ENCODE measurements at regions not wholly inside any gene's neighbourhood (a gene's known extent, or its start where the extent isn't known, plus 50 kb on each side); places are given as distances from the start of the nearest gene placed in this dataset.

DNA sequence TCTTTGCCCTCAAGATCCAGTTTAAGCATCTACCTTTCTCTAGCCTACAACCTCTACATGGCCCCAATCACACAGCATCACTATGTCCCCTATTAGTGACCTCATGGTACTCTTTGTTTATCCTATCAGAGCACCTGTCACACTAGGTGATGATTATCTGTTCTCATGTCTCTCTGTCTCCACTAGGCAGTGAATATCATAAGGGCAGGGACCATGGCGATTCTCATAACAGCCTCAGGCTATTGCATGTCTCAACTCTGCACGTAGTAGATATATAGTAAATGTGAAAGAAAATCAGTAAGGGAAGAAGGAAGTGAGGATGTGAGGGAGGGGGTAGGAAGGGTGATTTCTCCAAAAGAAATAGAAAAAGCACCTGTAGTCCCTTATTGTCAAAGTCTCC lies 311.0 kb downstream of the NSG2 start:
- H3K4me1 ChIP-seq (ENCODE audit: insufficient read depth, low read length, poor library complexity, severe bottlenecking) = no peaks in the 10 kb centered on the region
- H3K36me3 ChIP-seq (ENCODE audit: insufficient read depth, low read length) = no peaks in the 10 kb centered on the region
- DNase-seq (ENCODE audit: low spot score) = no peak
- intact Hi-C loops (cut with micrococcal nuclease; ENCODE audit: unreplicated experiment) = no loop called here
- H3K9me3 ChIP-seq (ENCODE audit: low read length) = no peaks in the 10 kb centered on the region
- ChIA-PET CTCF (ENCODE audit: unreplicated experiment) (no interaction called here), POLR2A (interaction anchor here (0.6 kb wide), 1 partner anchor 1841 kb away, joined by 3 read pairs; no protein-coding TSS in a partner anchor)
- no peaks in the 10 kb centered on the region for H3K9me2 ChIP-seq (ENCODE audit: insufficient read depth, low read length)
- H2AFZ ChIP-seq (ENCODE audit: low read length) = no peak overlapping the region
- BruUV-seq (replicated peaks) = no TSS peak
- no peaks in the 10 kb centered on the region for H3K79me2 ChIP-seq (ENCODE audit: insufficient read depth, low read depth, low read length)
- no peaks in the 10 kb centered on the region for H4K20me1 ChIP-seq (ENCODE audit: insufficient read depth, low read length)
- H3K4me3 ChIP-seq (ENCODE audit: low read depth, low read length, poor library complexity, severe bottlenecking) = no peak overlapping the region
- TF ChIP-seq, protein P1, sequence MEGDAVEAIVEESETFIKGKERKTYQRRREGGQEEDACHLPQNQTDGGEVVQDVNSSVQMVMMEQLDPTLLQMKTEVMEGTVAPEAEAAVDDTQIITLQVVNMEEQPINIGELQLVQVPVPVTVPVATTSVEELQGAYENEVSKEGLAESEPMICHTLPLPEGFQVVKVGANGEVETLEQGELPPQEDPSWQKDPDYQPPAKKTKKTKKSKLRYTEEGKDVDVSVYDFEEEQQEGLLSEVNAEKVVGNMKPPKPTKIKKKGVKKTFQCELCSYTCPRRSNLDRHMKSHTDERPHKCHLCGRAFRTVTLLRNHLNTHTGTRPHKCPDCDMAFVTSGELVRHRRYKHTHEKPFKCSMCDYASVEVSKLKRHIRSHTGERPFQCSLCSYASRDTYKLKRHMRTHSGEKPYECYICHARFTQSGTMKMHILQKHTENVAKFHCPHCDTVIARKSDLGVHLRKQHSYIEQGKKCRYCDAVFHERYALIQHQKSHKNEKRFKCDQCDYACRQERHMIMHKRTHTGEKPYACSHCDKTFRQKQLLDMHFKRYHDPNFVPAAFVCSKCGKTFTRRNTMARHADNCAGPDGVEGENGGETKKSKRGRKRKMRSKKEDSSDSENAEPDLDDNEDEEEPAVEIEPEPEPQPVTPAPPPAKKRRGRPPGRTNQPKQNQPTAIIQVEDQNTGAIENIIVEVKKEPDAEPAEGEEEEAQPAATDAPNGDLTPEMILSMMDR (conservative IDR thresholded peaks at IDR 0.05; ENCODE audit: low read length) = no peak
- TF ChIP-seq EZH2phosphoT487 (IDR thresholded peaks at IDR 0.05; ENCODE audit: borderline replicate concordance, low read depth, low read length) = no peak
- H3K4me2 ChIP-seq (ENCODE audit: low read length) = no peak overlapping the region
- H3K27ac ChIP-seq (ENCODE audit: low read depth, low read length, poor library complexity, severe bottlenecking) = no peak overlapping the region

DNA sequence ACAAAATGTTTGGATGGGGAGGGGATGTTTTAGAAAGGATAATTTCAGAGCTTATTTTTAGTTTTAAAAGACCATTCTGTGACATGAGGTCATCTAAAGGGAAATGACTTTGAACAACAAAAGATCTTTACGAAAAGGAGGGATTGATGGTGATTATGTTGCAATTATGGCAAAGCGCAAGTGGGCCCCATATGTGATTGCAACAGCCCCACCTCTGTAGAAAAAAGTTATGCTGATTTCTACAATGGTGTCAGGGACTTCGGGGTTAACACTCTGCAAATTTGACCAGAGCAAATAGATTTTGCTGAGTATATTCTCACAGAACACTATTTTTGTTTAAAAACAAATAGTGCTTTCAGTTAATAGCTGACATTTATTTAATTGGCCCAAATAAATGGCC lies 312.8 kb downstream of the NSG2 start:
- Histone ChIP-seq H3K9me2 (ENCODE audit: insufficient read depth, low read length) (no peaks in the 10 kb centered on the region), H3K36me3 (ENCODE audit: insufficient read depth, low read length) (no peaks in the 10 kb centered on the region), H3K4me1 (ENCODE audit: insufficient read depth, low read length, poor library complexity, severe bottlenecking) (no peaks in the 10 kb centered on the region), H2AFZ (ENCODE audit: low read length) (no peak overlapping the region), H3K4me3 (ENCODE audit: low read depth, low read length, poor library complexity, severe bottlenecking) (no peak overlapping the region), H3K9me3 (ENCODE audit: low read length) (peaks cover 6% of the 10 kb centered on the region; the same call in 1 of the 2 replicates), H3K27ac (ENCODE audit: low read depth, low read length, poor library complexity, severe bottlenecking) (no peak overlapping the region), H4K20me1 (ENCODE audit: insufficient read depth, low read length) (no peaks in the 10 kb centered on the region), H3K79me2 (ENCODE audit: insufficient read depth, low read depth, low read length) (no peaks in the 10 kb centered on the region), H3K4me2 (ENCODE audit: low read length) (no peak overlapping the region)
- no peak for TF ChIP-seq EZH2phosphoT487 (IDR thresholded peaks at IDR 0.05; ENCODE audit: borderline replicate concordance, low read depth, low read length)
- TF ChIP-seq, protein P1 (conservative IDR thresholded peaks at IDR 0.05; ENCODE audit: low read length) = no peak
- CTCF ChIA-PET (ENCODE audit: unreplicated experiment) = no interaction called here
- no peak for DNase-seq (ENCODE audit: low spot score)
- intact Hi-C loops (cut with micrococcal nuclease; ENCODE audit: unreplicated experiment) = no loop called here
- POLR2A ChIA-PET = no interaction called here
- no TSS peak for BruUV-seq (replicated peaks)

DNA sequence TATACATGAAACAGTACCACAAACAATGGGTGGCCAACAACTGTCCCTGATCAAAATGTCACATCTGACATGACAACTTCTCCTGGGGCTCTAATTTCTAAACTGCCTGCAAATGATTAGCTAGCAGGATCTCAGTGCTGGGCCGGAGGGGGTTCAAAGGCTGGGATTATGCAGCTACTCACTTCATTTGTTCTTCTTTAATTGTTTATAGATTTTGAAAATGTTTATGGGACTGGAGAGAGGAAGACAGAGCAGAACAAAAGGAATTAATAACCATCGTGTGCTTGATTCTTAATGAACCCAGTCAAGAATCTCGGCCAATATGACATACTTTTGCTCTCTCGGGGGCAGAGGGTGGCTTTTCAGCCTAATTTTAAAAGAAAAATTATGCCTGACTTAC lies 313.6 kb downstream of the NSG2 start:
- Histone ChIP-seq H3K36me3 (ENCODE audit: insufficient read depth, low read length) (no peaks in the 10 kb centered on the region), H3K4me2 (ENCODE audit: low read length) (no peak overlapping the region), H3K4me3 (ENCODE audit: low read depth, low read length, poor library complexity, severe bottlenecking) (no peak overlapping the region), H3K9me2 (ENCODE audit: insufficient read depth, low read length) (no peaks in the 10 kb centered on the region), H2AFZ (ENCODE audit: low read length) (no peak overlapping the region), H4K20me1 (ENCODE audit: insufficient read depth, low read length) (no peaks in the 10 kb centered on the region), H3K4me1 (ENCODE audit: insufficient read depth, low read length, poor library complexity, severe bottlenecking) (no peaks in the 10 kb centered on the region), H3K27ac (ENCODE audit: low read depth, low read length, poor library complexity, severe bottlenecking) (no peak overlapping the region), H3K9me3 (ENCODE audit: low read length) (peaks cover 6% of the 10 kb centered on the region; the same call in 1 of the 2 replicates), H3K79me2 (ENCODE audit: insufficient read depth, low read depth, low read length) (no peaks in the 10 kb centered on the region)
- CTCF ChIA-PET (ENCODE audit: unreplicated experiment) = no interaction called here
- no peak for DNase-seq (ENCODE audit: low spot score)
- POLR2A ChIA-PET = no interaction called here
- intact Hi-C loops (cut with micrococcal nuclease; ENCODE audit: unreplicated experiment) = no loop called here
- BruUV-seq (replicated peaks) = no TSS peak
- TF ChIP-seq, protein P1 (conservative IDR thresholded peaks at IDR 0.05; ENCODE audit: low read length) = no peak
- TF ChIP-seq EZH2phosphoT487 (IDR thresholded peaks at IDR 0.05; ENCODE audit: borderline replicate concordance, low read depth, low read length) = no peak

Data from OCI-LY7 (cell line).